T-helper 17 cell (primary cell): ENCODE measurements at regions not wholly inside any gene's neighbourhood (a gene's known extent, or its start where the extent isn't known, plus 50 kb on each side); places are given as distances from the start of the nearest gene placed in this dataset.
A peak's percentile ranks its signal among the peaks of the same experiment; 100 is the strongest.
"Not testable (repeated sequence)": the region's sequence is repeated elsewhere in the genome, so short reads cannot be mapped to it uniquely, and the experiment has no call there.

ENCODE experiments used
- ATAC-seq: fragments of 150-1000 bp; cut with Tn5 transposase; 2 replicates; pipeline ENCODE4 v1.10.0; 2021; ENCODE audit warnings: mild to moderate bottlenecking, moderate library complexity
- DNase-seq, 3 donors: peaks; one replicate each; pipeline versions ENCODE4 v3.0.0 to v3.0.0-alpha.2; 2020 to 2021
- H3K9me3 ChIP-seq: one replicate; pipeline ENCODE4 v1.7.0; 2013; ENCODE audit warnings: low read length, mild to moderate bottlenecking; ENCODE audit not compliant: control insufficient read depth, poor library complexity, severe bottlenecking
- H3K27ac Mint-ChIP-seq: one replicate; pipeline ENCODE4 v1.8.0; 2022; ENCODE audit warnings: mild to moderate bottlenecking, moderate library complexity, mixed read lengths
- H3K27me3 Mint-ChIP-seq: one replicate; pipeline ENCODE4 v1.8.0; 2022; ENCODE audit warnings: mixed read lengths
- H3K36me3 Mint-ChIP-seq: one replicate; pipeline ENCODE4 v1.8.0; 2022; ENCODE audit warnings: low read depth, mixed read lengths
- H3K4me1 Mint-ChIP-seq: one replicate; pipeline ENCODE4 v1.8.0; 2022; ENCODE audit warnings: mild to moderate bottlenecking, mixed read lengths
- H3K4me3 Mint-ChIP-seq: one replicate; pipeline ENCODE4 v1.8.0; 2022; ENCODE audit warnings: mild to moderate bottlenecking, moderate library complexity, mixed read lengths

GRCh38 chr14:95597784-95598211 is 62.9 kb downstream of the GLRX5 start:
- DNase-seq (no peak), ATAC-seq (no peak)
- Mint-ChIP-seq H3K27me3 (peaks cover 12% of the 10 kb centered on the region), H3K4me1 (no peaks in the 10 kb centered on the region), H3K36me3 (peaks cover 3% of the 10 kb centered on the region), H3K27ac (no peak overlapping the region), H3K4me3 (no peak overlapping the region)
- H3K9me3 ChIP-seq: no peaks in the 10 kb centered on the region

DNA sequence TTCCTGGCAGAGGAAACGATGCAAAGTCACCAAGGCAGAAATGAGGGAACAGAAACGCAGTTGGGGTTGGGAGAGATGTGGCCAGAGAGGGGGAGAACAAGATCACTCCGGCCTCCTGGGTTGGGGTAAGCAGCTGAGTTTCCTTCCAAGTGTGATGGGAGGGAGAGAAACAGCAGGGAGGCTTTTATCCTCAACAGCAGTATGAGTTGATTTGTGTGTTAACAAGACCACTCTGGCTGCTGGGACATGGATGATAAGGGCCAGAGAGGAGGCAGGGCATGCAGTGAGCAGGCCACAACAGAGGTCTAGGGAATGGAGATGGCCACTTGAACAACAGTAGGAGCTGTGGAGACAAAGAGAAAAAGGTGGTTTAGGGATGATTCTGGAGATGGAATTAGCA is 66.8 kb downstream of the GLRX5 start:
- no peaks in the 10 kb centered on the region for H3K9me3 ChIP-seq
- H3K4me1 Mint-ChIP-seq: no peaks in the 10 kb centered on the region
- peaks cover 10% of the 10 kb centered on the region for H3K36me3 Mint-ChIP-seq
- no peak overlapping the region for H3K4me3 Mint-ChIP-seq
- peaks cover 35% of the 10 kb centered on the region for H3K27me3 Mint-ChIP-seq
- no peak for DNase-seq
- H3K27ac Mint-ChIP-seq: no peak overlapping the region
- no peak for ATAC-seq

GRCh38 chr14:95603415-95603814 is 68.6 kb downstream of the GLRX5 start:
- Mint-ChIP-seq H3K27me3 (peaks cover 40% of the 10 kb centered on the region), H3K27ac (no peak overlapping the region)

DNA sequence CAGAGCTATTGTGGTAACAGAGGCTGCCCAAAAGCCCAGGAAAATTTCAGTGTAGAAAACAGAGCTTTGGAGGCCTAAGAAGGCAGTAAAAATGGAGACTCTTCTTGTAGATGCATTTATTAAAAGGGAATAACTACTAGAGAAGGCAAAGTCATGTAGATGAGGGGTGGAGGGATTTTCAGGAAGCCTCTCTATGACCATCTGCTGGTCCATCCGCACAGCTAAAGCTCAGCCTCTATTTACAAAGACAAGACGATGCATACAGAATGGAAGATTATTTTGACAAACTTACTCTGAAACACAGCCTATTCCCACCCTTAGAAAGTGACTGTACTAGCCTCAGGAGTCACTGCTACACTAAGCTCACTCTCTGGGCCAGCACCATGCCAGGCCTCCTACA is 71.4 kb downstream of the GLRX5 start:
- peaks cover 68% of the 10 kb centered on the region for H3K27me3 Mint-ChIP-seq
- H3K36me3 Mint-ChIP-seq: peaks cover 13% of the 10 kb centered on the region
- H3K27ac Mint-ChIP-seq: no peak overlapping the region
- H3K4me1 Mint-ChIP-seq: peaks cover 2% of the 10 kb centered on the region
- H3K4me3 Mint-ChIP-seq: no peak overlapping the region
- ATAC-seq (no peak), DNase-seq (no peak)
- H3K9me3 ChIP-seq: no peaks in the 10 kb centered on the region

More at GRCh38 chr14:95603415-95603814, 68.6 kb downstream of the GLRX5 start:
- ATAC-seq: no peak
- Mint-ChIP-seq H3K36me3 (peaks cover 9% of the 10 kb centered on the region), H3K4me1 (no peaks in the 10 kb centered on the region), H3K4me3 (no peak overlapping the region)
- H3K9me3 ChIP-seq: no peaks in the 10 kb centered on the region
- DNase-seq: no peak

DNA sequence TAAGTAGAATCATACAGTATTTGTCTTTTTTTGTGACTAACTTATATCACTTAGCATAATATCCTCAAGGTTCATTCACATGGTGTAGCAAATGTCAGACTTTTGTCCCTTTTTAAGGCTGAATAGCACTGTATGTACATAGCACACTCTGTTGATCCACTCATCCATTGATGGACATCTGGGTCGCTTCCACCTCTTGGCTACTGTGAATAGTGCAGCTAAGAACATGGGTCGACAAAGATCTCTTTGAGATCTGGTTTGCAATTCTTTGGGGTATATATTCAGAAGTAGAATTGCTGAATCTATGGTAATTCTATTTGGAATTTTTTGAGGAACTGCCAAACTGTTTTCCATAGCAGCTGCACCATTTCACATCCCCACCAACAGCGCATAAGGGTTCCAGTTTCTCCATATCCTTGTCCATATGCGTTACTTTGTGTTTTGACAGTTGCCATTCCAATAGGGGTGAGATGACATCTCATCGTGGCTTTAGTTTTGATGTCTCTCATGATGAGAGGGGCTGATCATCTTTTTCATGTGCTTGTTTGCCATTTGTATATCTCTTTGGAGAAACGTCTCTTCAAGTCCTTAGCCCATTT is 73.9 kb downstream of the GLRX5 start:
- H3K36me3 Mint-ChIP-seq: peaks cover 15% of the 10 kb centered on the region
- no peaks in the 10 kb centered on the region for H3K9me3 ChIP-seq
- peaks cover 91% of the 10 kb centered on the region for H3K27me3 Mint-ChIP-seq
- H3K4me1 Mint-ChIP-seq: peaks cover 2% of the 10 kb centered on the region
- H3K27ac Mint-ChIP-seq: no peak overlapping the region
- no peak overlapping the region for H3K4me3 Mint-ChIP-seq
- DNase-seq (no peak), ATAC-seq (no peak)

GRCh38 chr14:95609398-95609990 is 74.6 kb downstream of the GLRX5 start:
- H3K36me3 Mint-ChIP-seq: peaks cover 15% of the 10 kb centered on the region
- peaks cover 2% of the 10 kb centered on the region for H3K4me1 Mint-ChIP-seq
- H3K27ac Mint-ChIP-seq: no peak overlapping the region
- H3K27me3 Mint-ChIP-seq: peaks cover 91% of the 10 kb centered on the region
- H3K9me3 ChIP-seq: no peaks in the 10 kb centered on the region
- no peak for DNase-seq
- no peak for ATAC-seq
- no peak overlapping the region for H3K4me3 Mint-ChIP-seq

DNA sequence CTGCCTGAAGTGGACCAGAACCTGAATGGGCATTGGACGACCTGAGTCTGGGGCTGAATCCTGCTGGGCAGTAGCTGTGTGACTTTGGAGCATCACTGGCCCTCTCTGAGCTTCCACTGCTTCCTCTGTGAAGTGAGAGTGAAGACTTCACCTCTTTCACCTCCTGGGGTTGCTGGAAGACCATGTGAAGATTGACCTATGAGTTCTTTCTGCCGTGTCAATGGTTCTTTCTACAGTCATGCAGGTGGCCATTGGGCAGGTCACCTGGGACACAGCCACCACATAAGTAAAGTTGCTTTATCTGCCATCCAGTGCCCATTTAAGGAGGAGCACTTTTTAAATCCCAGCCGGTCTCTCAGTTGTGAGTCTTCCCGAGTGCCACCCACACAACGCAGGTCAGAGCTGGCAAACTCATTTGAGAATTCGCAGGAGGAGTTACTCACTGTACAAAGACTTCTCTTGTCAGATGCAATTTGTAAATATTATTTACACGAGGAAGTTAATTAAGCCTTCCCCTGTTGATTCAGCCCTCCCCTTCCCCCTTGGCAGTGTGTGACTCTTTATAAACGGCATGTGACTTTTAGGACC is 74.8 kb upstream of the TCL1B start:
- Mint-ChIP-seq H3K36me3 (peaks cover 9% of the 10 kb centered on the region), H3K4me1 (peaks cover 2% of the 10 kb centered on the region), H3K27ac (no peak overlapping the region), H3K4me3 (no peak overlapping the region), H3K27me3 (peaks cover 90% of the 10 kb centered on the region)
- no peak for ATAC-seq
- DNase-seq: no peak
- no peaks in the 10 kb centered on the region for H3K9me3 ChIP-seq

- H3K9me3 ChIP-seq: no peaks in the 10 kb centered on the region
- ATAC-seq: no peak
- Mint-ChIP-seq H3K4me1 (peaks cover 2% of the 10 kb centered on the region), H3K27me3 (peaks cover 89% of the 10 kb centered on the region), H3K27ac (no peak overlapping the region), H3K36me3 (peaks cover 9% of the 10 kb centered on the region), H3K4me3 (no peak overlapping the region)
- DNase-seq: no peak
These were observed 71.9 kb upstream of the TCL1B start for GRCh38 chr14:95614349-95614748.

GRCh38 chr14:95616745-95617144 is 69.5 kb upstream of the TCL1B start:
- no peak for ATAC-seq
- Mint-ChIP-seq H3K4me3 (no peak overlapping the region), H3K4me1 (no peaks in the 10 kb centered on the region), H3K27me3 (peaks cover 82% of the 10 kb centered on the region), H3K27ac (no peak overlapping the region), H3K36me3 (peaks cover 6% of the 10 kb centered on the region)
- H3K9me3 ChIP-seq: no peaks in the 10 kb centered on the region
- DNase-seq: no peak

DNA sequence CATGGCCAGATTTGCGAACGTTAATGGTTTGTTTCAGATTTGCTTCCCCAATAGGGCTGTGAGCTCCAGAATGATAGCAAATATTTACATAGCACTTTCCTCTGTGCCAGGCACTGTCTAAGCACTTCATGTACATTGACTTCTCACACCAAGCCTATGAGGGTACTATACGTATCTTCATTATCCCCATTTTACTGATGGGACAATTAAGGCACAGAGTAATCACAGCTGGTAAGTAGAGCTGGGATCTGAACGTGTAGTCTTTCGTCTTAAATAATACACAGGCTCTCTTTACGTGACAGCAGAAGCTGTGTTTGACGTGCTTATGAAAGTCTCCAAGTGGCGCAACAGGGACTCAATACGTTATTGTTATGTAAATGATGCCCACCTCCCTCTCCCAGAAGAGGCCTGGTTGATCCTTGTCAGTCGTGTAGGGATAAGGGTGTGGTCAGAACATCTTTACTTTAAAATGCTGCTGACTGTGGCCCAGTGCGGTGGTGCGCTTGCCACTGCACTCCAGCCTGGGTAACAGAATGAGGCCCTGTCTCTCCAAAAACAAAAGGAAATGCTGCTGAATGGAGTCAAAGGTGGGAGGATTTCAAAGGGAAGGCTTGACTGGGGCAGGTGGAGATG is 66.3 kb upstream of the TCL1B start:
- H3K4me1 Mint-ChIP-seq: no peaks in the 10 kb centered on the region
- DNase-seq (no peak), ATAC-seq (no peak)
- H3K36me3 Mint-ChIP-seq: peaks cover 9% of the 10 kb centered on the region
- H3K27ac Mint-ChIP-seq: no peak overlapping the region
- peaks cover 58% of the 10 kb centered on the region for H3K27me3 Mint-ChIP-seq
- no peak overlapping the region for H3K4me3 Mint-ChIP-seq
- no peaks in the 10 kb centered on the region for H3K9me3 ChIP-seq

- no peaks in the 10 kb centered on the region for H3K9me3 ChIP-seq
- Mint-ChIP-seq H3K27me3 (peaks cover 50% of the 10 kb centered on the region), H3K4me1 (no peaks in the 10 kb centered on the region), H3K27ac (peak overlapping the region; percentile 62), H3K4me3 (peak overlapping the region; percentile 87), H3K36me3 (peaks cover 12% of the 10 kb centered on the region)
- DNase-seq (peak in 1 of 3 donors; percentile 12), ATAC-seq (peak; percentile 68)
These were observed 65.6 kb upstream of the TCL1B start for GRCh38 chr14:95620659-95621059.

- Mint-ChIP-seq H3K27me3 (peaks cover 33% of the 10 kb centered on the region), H3K36me3 (peaks cover 12% of the 10 kb centered on the region), H3K4me3 (peak overlapping the region; percentile 60), H3K27ac (no peak overlapping the region), H3K4me1 (no peaks in the 10 kb centered on the region)
- no peak for ATAC-seq
- H3K9me3 ChIP-seq: no peaks in the 10 kb centered on the region
- no peak for DNase-seq
These were observed 63.0 kb upstream of the TCL1B start for GRCh38 chr14:95623195-95623594.

DNA sequence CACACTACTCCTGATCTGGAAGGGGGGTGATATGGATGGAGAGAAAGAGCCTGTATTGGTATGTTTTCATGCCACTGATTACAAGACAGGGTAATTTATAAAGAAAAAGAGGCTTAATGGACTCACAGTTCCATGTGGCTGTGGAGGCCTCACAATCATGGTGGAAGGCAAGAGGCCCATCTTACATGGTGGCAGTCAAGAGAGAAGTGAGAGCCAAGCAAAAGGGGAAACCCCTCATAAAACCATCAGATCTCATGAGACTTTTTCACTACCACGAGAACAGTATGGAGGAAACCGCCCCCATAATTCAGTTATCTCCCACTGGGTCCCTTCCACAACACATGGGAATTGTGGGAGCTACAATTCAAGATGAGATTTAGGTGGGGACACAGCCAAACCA is 60.5 kb upstream of the TCL1B start:
- not testable (repeated sequence) for DNase-seq, H3K4me3 Mint-ChIP-seq, H3K9me3 ChIP-seq, H3K4me1 Mint-ChIP-seq, H3K27ac Mint-ChIP-seq, ATAC-seq
- Mint-ChIP-seq H3K36me3 (peaks cover 12% of the 10 kb centered on the region), H3K27me3 (peaks cover 20% of the 10 kb centered on the region)
